Mucosa of rectum (tissue), 2 donors: ENCODE measurements at regions not wholly inside any gene's neighbourhood (a gene's known extent, or its start where the extent isn't known, plus 50 kb on each side); places are given as distances from the start of the nearest gene placed in this dataset.

Experiments
- H3K27ac ChIP-seq, 2 donors: one replicate each; pipeline ENCODE4 v1.7.0; 2013; ENCODE audit warnings: inconsistent platforms in 2 of 2, low read depth in 2 of 2, low read length in 2 of 2
- H3K27me3 ChIP-seq, 2 donors: one replicate each; pipeline ENCODE4 v1.7.0; 2013; ENCODE audit warnings: low read length in 2 of 2; ENCODE audit not compliant: control insufficient read depth in 2 of 2, insufficient read depth in 2 of 2
- H3K36me3 ChIP-seq, 2 donors: one replicate each; pipeline ENCODE4 v1.7.0; 2013; ENCODE audit warnings: low read length in 2 of 2; ENCODE audit not compliant: control insufficient read depth in 2 of 2, insufficient read depth in 2 of 2
- H3K4me1 ChIP-seq, 2 donors: one replicate each; pipeline ENCODE4 v1.7.0; 2013; ENCODE audit warnings: low read length in 2 of 2, mild to moderate bottlenecking in 1 of 2; ENCODE audit not compliant: control insufficient read depth in 2 of 2, insufficient read depth in 2 of 2
- H3K4me3 ChIP-seq, 2 donors: one replicate each; pipeline ENCODE4 v1.7.0; 2013; ENCODE audit warnings: low read length in 2 of 2
- H3K9ac ChIP-seq, 2 donors: one replicate each; pipeline ENCODE4 v1.7.0; 2013; ENCODE audit warnings: low read length in 2 of 2, low read depth in 1 of 2, mild to moderate bottlenecking in 1 of 2
- H3K9me3 ChIP-seq, 2 donors: one replicate each; pipeline ENCODE4 v1.7.0; 2013; ENCODE audit warnings: low read length in 2 of 2; ENCODE audit not compliant: control insufficient read depth in 2 of 2
- donor health status: healthy.
- donor health status: Normal muscosa, but diverticular disease.

DNA sequence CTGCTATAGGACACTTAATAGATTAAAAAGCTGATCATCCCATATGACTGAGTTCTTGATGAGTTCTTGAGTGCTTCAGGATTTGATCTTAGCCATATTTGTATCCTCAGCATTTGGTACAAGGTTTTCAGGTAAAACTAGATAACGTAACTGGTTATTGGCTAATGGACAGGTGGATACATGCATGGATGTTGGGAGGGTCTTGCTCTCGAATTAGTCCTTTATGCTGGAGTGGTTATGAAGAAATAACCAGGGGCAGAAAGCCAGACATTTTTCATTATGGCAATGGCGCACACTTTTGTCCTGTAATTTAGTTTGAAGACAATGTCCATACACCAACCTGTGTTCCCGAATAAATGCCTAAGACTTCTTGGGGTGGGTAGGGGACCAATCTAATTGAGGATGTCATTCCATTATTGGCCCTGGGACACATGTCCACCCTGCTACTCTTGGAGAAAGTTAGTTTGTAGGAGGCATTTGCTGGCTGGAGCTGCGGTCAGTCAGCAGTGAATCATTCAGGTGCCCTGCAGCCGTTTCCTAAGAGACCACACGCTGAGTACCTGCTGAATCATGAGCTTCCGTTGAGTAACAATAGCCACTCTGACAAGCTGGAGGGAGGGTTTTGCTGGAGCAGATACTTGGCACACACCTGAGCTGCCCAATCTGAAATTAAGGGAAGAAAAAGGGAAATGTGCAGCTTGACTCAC, 194.4 kb downstream of the FOXA2 start:
- Histone ChIP-seq H3K4me3 (no peak overlapping the region), H3K36me3 (no peaks in the 10 kb centered on the region), H3K27ac (no peak overlapping the region), H3K27me3 (no peaks in the 10 kb centered on the region), H3K9me3 (no peaks in the 10 kb centered on the region), H3K4me1 (no peaks in the 10 kb centered on the region), H3K9ac (no peak overlapping the region)

DNA sequence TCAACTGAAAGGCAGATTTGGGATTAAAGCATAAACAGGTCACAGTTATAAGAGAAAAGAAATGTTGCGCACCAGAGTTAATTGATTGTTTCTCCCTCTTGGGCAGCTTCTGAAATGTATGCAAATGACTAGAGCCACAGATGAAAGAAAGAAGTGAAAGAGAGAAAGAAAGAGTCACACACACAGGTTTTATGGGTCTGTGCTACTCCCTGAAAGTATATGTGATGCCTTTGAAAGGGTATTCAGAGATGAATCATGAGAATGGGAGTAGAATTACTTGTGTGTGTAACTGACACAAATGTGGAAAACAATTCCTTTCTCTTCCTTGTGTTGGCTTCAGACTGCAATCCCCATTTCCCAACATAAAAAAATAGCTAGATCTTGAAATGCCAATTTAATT, 196.9 kb downstream of the FOXA2 start:
- H3K9me3 ChIP-seq: no peaks in the 10 kb centered on the region
- no peak overlapping the region for H3K4me3 ChIP-seq
- no peaks in the 10 kb centered on the region for H3K36me3 ChIP-seq
- no peak overlapping the region for H3K9ac ChIP-seq
- H3K4me1 ChIP-seq: peaks cover 2 to 3% of the 10 kb centered on the region in 2 donors
- H3K27ac ChIP-seq: no peak overlapping the region
- no peaks in the 10 kb centered on the region for H3K27me3 ChIP-seq

GRCh38 chr20:22386306-22386623, 198.1 kb downstream of the FOXA2 start:
- no peaks in the 10 kb centered on the region for H3K27me3 ChIP-seq
- H3K9ac ChIP-seq: no peak overlapping the region
- peaks cover 4 to 5% of the 10 kb centered on the region in 2 donors for H3K4me1 ChIP-seq
- H3K4me3 ChIP-seq: no peak overlapping the region
- no peak overlapping the region for H3K27ac ChIP-seq
- H3K9me3 ChIP-seq: no peaks in the 10 kb centered on the region
- no peaks in the 10 kb centered on the region for H3K36me3 ChIP-seq

DNA sequence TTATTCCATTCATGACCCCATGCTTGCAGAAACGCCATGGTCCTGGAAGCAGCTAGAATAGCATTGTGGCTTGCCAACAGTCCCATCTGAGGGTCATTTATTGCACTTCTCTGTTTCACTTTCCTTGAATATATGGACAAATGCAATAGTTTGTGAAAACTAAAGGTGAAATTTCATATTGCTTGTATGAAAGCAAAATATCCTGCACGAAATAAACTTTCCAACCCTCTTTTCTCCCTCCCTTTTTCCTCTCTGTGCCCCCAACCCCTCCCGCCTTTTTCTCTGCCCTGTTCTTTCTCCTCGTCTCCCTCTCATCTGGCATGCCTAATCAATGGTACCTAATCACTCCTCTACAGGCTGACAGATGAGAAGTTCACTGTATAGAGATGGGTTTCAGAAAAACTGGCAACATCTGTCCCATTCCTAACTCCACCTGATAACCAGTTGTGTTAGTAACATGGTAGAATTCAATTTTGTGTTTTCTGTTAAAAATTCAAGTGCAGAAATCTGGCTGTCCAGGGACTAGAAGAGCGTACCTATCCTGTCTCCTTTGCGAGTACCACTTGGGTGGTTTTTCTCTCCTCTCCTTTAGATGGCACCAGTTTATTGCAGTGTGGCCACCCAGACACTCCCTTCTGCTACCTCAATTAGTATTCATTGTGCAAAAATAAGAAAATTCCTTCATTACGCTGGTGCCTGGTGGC, 198.6 kb downstream of the FOXA2 start:
- H3K4me1 ChIP-seq: peaks cover 5% of the 10 kb centered on the region in 2 donors
- H3K9ac ChIP-seq: no peak overlapping the region
- no peak overlapping the region for H3K27ac ChIP-seq
- H3K36me3 ChIP-seq: no peaks in the 10 kb centered on the region
- no peak overlapping the region for H3K4me3 ChIP-seq
- no peaks in the 10 kb centered on the region for H3K27me3 ChIP-seq
- no peaks in the 10 kb centered on the region for H3K9me3 ChIP-seq

- H3K4me3 ChIP-seq: no peak overlapping the region
- H3K9ac ChIP-seq: no peak overlapping the region
- no peaks in the 10 kb centered on the region for H3K9me3 ChIP-seq
- H3K27ac ChIP-seq: no peak overlapping the region
- H3K4me1 ChIP-seq: peaks cover 5% of the 10 kb centered on the region in 2 donors
- H3K36me3 ChIP-seq: no peaks in the 10 kb centered on the region
- H3K27me3 ChIP-seq: no peaks in the 10 kb centered on the region
Observed at GRCh38 chr20:22384978-22385377, 199.4 kb downstream of the FOXA2 start.

DNA sequence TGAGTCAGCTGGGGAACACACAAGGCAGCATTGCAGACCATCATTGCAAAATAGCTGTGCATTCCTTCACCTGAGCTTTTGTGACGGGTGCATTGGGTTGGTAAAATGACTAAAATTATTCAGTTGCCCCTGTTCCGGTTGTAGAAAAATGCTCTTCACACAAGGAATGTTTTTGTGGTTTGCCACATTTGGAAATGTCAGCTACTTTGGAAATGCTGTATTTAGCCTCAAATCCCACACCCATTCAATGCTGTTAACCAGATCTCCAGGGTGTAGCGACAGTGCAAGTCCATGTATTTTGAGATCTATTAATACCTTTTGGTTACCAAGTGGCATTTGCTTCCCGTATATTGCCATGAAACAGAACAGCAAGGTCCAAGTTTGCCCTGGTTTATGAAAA, 201.2 kb downstream of the FOXA2 start:
- Histone ChIP-seq H3K4me3 (no peak overlapping the region), H3K4me1 (peaks cover 5% of the 10 kb centered on the region in 2 donors), H3K27ac (no peak overlapping the region), H3K9ac (no peak overlapping the region), H3K9me3 (no peaks in the 10 kb centered on the region), H3K27me3 (no peaks in the 10 kb centered on the region), H3K36me3 (no peaks in the 10 kb centered on the region)

DNA sequence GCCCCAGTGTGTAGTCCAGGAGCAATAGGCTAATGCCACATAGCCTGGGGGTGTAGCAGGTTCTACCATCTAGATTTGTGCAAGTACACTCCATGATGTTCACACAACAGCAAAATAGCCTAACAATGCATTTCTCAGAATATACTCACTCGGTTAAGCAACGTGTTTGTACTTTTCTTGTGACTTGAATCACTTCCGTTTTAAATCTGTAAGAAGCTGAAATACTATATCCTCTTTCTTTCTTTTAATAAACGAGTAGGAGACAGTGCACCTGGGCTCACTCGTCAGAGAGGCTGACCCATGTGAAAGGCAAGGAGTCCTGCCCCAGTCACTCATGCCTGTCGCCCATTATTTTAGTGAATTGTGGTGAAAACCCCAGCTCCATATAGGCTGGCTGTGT, 201.6 kb downstream of the FOXA2 start:
- H3K27ac ChIP-seq: no peak overlapping the region
- H3K9ac ChIP-seq: no peak overlapping the region
- no peaks in the 10 kb centered on the region for H3K36me3 ChIP-seq
- no peaks in the 10 kb centered on the region for H3K27me3 ChIP-seq
- H3K4me1 ChIP-seq: peaks cover 5% of the 10 kb centered on the region in 2 donors
- H3K9me3 ChIP-seq: no peaks in the 10 kb centered on the region
- H3K4me3 ChIP-seq: no peak overlapping the region

DNA sequence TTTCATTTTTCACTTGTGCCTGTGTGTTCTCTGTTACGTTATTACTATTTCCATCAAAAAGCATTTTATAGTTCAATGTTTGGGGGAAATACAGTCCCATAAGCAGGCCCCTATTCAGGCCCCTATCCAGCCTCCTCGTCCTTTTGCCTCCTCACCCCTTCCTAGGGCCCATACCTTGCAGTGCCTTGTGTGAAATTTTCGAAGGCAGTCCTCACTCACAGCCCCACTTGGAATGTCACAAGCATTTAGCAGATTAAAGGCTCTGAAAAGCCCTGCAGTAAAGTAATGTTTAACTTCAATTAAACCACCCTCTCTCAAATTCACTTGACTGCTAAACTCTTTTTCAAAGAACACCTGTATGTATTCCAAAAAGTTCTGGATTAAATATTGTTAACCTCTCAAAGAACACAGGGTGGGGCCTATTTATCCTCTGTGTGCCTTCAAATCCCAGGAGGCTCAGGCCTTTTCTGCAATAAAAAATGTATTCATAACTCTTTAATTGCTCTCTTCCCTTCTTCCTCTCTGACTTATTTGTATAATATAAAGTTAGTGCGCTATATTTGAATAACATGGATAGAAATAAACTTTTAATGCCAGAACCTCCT, 202.5 kb downstream of the FOXA2 start:
- H3K27me3 ChIP-seq: no peaks in the 10 kb centered on the region
- no peak overlapping the region for H3K9ac ChIP-seq
- no peak overlapping the region for H3K27ac ChIP-seq

DNA sequence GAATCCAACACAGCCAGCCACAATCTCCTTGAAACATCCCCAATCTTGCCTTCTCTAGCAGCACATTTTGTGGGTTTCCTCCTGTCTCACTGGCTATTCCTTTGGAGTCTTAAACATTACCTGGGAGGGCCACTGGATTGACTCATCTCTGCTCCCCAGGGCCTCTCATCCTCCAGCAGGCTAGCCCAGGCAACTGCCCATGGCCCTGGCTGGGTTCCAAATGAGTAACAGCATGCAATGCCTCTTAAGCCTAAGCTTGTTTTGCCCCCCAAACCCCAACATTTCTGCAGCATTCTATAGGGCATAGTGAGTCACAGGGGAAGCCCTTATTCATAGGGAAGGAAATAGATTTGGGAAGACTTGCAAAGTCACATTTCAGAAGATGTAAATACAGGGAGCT, 204.9 kb downstream of the FOXA2 start:
- Histone ChIP-seq H3K9ac (no peak overlapping the region), H3K4me1 (peaks cover 5% of the 10 kb centered on the region in 2 donors), H3K27ac (no peak overlapping the region), H3K27me3 (no peaks in the 10 kb centered on the region), H3K4me3 (no peak overlapping the region), H3K9me3 (no peaks in the 10 kb centered on the region), H3K36me3 (no peaks in the 10 kb centered on the region)

More for the DNA sequence above, 202.5 kb downstream of the FOXA2 start:
- Histone ChIP-seq H3K4me1 (peaks cover 5% of the 10 kb centered on the region in 2 donors), H3K4me3 (no peak overlapping the region), H3K9me3 (no peaks in the 10 kb centered on the region), H3K36me3 (no peaks in the 10 kb centered on the region)
